AG09309 (cell line): ENCODE measurements at regions not wholly inside any gene's neighbourhood (a gene's known extent, or its start where the extent isn't known, plus 50 kb on each side); places are given as distances from the start of the nearest gene placed in this dataset.

Experiments
- DNase-seq: peaks from one replicate; pipeline ENCODE4 v3.0.0-alpha.2; 2010; ENCODE audit warnings: low read depth
- H3K4me3 ChIP-seq: 2 replicates; pipeline ENCODE4 v1.5.1; 2011; ENCODE audit warnings: mild to moderate bottlenecking, low read depth, low read length, moderate library complexity; ENCODE audit not compliant: control insufficient read depth
- TF ChIP-seq, protein P1 (sequence below): IDR thresholded peaks from 2 replicates; pipeline ENCODE4 v1.5.1; 2011; ENCODE audit warnings: mild to moderate bottlenecking, low read depth, low read length, inconsistent platforms; ENCODE audit not compliant: insufficient read depth, control insufficient read depth; ENCODE audit errors: missing control alignments

GRCh38 chr2:8376603-8377410, 305.0 kb upstream of the ID2 start:
- no peak overlapping the region for H3K4me3 ChIP-seq
- TF ChIP-seq, protein P1, sequence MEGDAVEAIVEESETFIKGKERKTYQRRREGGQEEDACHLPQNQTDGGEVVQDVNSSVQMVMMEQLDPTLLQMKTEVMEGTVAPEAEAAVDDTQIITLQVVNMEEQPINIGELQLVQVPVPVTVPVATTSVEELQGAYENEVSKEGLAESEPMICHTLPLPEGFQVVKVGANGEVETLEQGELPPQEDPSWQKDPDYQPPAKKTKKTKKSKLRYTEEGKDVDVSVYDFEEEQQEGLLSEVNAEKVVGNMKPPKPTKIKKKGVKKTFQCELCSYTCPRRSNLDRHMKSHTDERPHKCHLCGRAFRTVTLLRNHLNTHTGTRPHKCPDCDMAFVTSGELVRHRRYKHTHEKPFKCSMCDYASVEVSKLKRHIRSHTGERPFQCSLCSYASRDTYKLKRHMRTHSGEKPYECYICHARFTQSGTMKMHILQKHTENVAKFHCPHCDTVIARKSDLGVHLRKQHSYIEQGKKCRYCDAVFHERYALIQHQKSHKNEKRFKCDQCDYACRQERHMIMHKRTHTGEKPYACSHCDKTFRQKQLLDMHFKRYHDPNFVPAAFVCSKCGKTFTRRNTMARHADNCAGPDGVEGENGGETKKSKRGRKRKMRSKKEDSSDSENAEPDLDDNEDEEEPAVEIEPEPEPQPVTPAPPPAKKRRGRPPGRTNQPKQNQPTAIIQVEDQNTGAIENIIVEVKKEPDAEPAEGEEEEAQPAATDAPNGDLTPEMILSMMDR, result no peak
- no peak for DNase-seq

GRCh38 chr2:8378016-8378810, 303.6 kb upstream of the ID2 start:
- no peak for DNase-seq
- no peak overlapping the region for H3K4me3 ChIP-seq
- TF ChIP-seq, protein P1, result no peak

DNA sequence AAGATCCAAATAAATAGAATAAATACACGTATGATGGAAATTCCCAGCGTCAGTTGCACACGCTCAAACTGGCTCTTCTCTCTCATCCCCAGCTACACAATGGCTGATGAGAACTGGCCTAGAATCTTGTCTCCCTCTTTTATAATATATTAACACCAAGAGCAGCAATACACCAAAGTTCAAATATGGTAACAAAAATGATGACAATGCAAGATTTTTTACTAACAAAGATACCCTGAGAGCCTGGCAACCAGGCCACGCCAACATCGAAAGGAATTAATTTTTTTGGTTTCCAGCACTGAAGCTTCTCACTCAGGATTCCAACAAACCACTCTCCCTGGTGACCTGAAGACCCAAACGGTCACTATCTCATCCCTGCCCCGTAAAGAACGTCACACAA, 302.7 kb upstream of the ID2 start:
- no peak for DNase-seq
- H3K4me3 ChIP-seq, result no peak overlapping the region
- TF ChIP-seq, protein P1, result no peak

DNA sequence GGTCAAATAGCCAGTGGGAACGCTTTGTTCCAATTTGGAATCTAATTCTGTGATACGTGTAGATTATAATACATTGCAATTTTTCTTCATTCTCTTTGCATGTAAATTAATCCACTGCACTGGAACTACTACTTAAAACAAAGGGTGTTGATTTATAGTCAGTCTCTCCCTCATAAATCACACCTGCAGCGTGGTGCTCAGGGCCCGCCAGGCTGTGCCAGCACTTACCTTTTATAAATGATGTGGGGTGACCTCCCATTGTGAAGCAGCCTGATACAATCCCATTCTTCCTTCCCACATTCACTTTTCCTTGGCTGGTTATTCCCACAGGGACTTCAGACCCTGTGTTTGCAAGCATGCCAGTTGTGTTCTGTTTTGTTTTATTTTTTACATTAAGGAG, 302.3 kb upstream of the ID2 start:
- DNase-seq, result no peak
- no peak overlapping the region for H3K4me3 ChIP-seq
- TF ChIP-seq, protein P1, result no peak

DNA sequence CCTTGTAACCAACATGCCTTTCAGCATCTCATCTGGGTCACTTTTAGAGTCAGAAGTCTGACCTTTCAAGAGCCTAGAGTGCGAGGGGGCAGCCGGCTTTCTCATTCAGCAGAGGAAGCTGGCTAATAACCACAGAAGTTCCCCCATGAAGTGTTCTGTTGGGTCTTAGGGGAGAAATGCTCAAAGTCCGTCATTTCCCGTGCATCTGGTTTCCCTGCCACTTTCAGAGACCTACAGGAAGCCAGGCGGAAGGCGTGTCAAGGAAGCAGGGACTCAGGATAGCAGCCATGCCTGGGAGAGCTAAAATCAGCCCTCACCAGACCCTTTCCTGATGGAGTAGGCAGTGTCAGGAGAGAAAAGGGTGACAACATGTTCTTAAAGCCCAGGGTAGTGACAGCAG, 301.8 kb upstream of the ID2 start:
- DNase-seq, result no peak
- TF ChIP-seq, protein P1, result no peak
- H3K4me3 ChIP-seq, result no peak overlapping the region

DNA sequence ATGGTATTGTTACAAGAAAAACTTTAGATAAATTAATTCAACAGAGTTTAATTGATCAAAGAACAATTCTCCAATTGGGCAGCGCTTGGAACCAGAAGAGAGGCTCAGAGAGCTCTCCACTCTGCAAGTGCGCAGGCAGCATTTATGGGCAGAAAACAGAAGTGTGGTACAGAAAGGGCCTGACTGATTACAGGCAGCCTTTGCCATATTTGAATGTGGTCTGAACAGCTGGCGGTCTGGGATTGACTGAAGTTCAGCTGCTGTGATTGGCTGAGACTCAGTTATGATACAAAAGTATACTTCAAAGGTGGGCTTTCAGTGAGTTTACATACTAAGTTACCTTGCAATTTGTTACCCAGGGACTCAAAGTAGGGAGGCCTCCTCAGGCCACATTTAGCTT, 301.3 kb upstream of the ID2 start:
- TF ChIP-seq, protein P1, result no peak
- H3K4me3 ChIP-seq, result no peak overlapping the region
- no peak for DNase-seq
